ENCODE measurements at regions not wholly inside any gene's neighbourhood (a gene's known extent, or its start where the extent isn't known, plus 50 kb on each side); places are given as distances from the start of the nearest gene placed in this dataset.

DNA sequence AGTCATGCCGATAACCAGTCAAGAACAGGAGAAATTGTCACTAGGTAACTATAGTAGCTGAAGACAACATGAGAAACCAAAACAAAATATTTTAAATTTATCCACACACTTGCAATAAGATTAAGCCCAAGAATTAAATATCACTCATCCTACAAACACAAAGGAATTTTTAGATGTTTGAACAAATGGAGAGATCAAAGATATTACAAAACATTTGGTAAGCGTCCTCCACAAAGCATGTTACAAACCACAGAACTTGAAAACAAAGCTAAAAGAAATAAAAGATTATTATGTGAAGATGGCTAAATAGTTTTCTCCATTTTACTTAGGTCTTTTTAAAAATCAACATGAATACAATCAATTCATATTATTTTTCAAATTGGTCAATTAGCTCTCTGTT lies 631.9 kb upstream of the INTU start:
- TF ChIP-seq, protein P1, sequence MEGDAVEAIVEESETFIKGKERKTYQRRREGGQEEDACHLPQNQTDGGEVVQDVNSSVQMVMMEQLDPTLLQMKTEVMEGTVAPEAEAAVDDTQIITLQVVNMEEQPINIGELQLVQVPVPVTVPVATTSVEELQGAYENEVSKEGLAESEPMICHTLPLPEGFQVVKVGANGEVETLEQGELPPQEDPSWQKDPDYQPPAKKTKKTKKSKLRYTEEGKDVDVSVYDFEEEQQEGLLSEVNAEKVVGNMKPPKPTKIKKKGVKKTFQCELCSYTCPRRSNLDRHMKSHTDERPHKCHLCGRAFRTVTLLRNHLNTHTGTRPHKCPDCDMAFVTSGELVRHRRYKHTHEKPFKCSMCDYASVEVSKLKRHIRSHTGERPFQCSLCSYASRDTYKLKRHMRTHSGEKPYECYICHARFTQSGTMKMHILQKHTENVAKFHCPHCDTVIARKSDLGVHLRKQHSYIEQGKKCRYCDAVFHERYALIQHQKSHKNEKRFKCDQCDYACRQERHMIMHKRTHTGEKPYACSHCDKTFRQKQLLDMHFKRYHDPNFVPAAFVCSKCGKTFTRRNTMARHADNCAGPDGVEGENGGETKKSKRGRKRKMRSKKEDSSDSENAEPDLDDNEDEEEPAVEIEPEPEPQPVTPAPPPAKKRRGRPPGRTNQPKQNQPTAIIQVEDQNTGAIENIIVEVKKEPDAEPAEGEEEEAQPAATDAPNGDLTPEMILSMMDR (IDR thresholded peaks at IDR 0.05; ENCODE audit: insufficient read depth, low read length): no peak
- TF ChIP-seq SPI1 (IDR thresholded peaks at IDR 0.05; ENCODE audit: borderline replicate concordance, low read depth) (no peak), POLR2AphosphoS5 (IDR thresholded peaks at IDR 0.05; ENCODE audit: low read depth) (no peak)

All from HL-60 (cell line).